Spleen (tissue), 7 donors: ENCODE measurements at regions not wholly inside any gene's neighbourhood (a gene's known extent, or its start where the extent isn't known, plus 50 kb on each side); places are given as distances from the start of the nearest gene placed in this dataset.

Experiments used
- POLR2A ChIP-seq, 3 donors: fragments of 450-650 bp; IDR thresholded peaks; one replicate each; pipeline ENCODE4 v1.5.1; 2017; ENCODE audit warnings: antibody characterized with exemption in 3 of 3, mild to moderate bottlenecking in 1 of 3
- TF ChIP-seq, protein P1 (sequence below), 11 experiments: fragments of 200-600 bp in 7 of 11; fragments of 450-650 bp in 4 of 11; sonication (generic) in 4 of 11; IDR thresholded peaks in 8 of 11; conservative IDR thresholded peaks in 3 of 11; 1 replicate in 7 of 11; 2 replicates in 4 of 11; pipeline versions ENCODE4 v1.4.0 to v1.8.0; 2016 to 2021; ENCODE audit warnings: antibody characterized with exemption in 11 of 11, inconsistent platforms in 4 of 11, mild to moderate bottlenecking in 1 of 11
- donor health status: DM: no; HTN: no; CAD: no; lungs with moderate emphysema.
- donor health status: DM: no; HTN: no; CAD: no.
- donor health status: DM: no; HTN: no; CAD: no.

DNA sequence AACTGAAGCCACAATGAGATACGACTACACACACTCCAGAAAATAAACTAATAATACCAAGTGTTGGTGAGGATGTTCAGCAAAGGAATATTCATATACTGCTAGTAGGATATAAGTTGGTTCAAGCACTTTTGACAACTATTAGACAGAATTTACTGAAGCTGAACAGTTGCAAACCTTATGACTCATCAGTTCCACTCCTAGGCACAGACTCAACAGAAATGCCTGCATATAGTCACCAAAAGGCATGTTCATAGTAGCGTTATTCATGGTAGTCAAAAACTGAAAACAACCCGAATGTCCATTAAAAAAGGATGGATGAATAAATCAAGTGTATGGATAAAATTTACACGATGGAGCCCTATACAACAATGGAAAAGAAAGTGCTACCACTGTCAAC lies 232.0 kb downstream of the ANAPC1 start:
- TF ChIP-seq, protein P1, sequence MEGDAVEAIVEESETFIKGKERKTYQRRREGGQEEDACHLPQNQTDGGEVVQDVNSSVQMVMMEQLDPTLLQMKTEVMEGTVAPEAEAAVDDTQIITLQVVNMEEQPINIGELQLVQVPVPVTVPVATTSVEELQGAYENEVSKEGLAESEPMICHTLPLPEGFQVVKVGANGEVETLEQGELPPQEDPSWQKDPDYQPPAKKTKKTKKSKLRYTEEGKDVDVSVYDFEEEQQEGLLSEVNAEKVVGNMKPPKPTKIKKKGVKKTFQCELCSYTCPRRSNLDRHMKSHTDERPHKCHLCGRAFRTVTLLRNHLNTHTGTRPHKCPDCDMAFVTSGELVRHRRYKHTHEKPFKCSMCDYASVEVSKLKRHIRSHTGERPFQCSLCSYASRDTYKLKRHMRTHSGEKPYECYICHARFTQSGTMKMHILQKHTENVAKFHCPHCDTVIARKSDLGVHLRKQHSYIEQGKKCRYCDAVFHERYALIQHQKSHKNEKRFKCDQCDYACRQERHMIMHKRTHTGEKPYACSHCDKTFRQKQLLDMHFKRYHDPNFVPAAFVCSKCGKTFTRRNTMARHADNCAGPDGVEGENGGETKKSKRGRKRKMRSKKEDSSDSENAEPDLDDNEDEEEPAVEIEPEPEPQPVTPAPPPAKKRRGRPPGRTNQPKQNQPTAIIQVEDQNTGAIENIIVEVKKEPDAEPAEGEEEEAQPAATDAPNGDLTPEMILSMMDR (IDR thresholded peaks at IDR 0.05 in 8 of 11, conservative IDR thresholded peaks at IDR 0.05 in 3 of 11) = no peak
- no peak for TF ChIP-seq POLR2A (IDR thresholded peaks at IDR 0.05)
